DMS114 treated with DMSO at 0.1 percent for 48 hours (cell line): ENCODE measurements at regions not wholly inside any gene's neighbourhood (a gene's known extent, or its start where the extent isn't known, plus 50 kb on each side); places are given as distances from the start of the nearest gene placed in this dataset.
"Not testable (repeated sequence)": the region's sequence is repeated elsewhere in the genome, so short reads cannot be mapped to it uniquely, and the experiment has no call there.

Experiments used
- DNase-seq: peaks from one replicate; lab custom pipeline; 2025; ENCODE audit not compliant: unreplicated experiment; lab: John Stamatoyannopoulos, UW

DNA sequence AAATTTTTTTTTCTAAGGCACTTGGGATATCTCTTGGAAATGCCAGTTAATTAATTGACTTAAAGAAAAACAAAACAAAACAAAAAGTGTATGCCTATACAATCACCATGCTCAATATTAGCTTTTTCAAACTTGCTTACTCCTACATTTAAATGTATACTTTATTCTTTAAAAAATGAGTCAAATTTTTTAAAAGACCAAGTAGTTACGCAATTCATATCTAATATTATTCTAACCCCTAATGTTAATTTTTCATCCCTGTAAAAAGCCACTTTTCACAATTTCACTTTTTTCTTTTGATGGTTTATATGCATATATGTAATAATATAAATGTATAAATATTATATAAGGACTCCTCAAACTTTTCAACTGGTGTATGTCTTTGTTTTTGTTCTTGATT is 211.2 kb downstream of the PRDM9 start:
- no peak for DNase-seq

DNA sequence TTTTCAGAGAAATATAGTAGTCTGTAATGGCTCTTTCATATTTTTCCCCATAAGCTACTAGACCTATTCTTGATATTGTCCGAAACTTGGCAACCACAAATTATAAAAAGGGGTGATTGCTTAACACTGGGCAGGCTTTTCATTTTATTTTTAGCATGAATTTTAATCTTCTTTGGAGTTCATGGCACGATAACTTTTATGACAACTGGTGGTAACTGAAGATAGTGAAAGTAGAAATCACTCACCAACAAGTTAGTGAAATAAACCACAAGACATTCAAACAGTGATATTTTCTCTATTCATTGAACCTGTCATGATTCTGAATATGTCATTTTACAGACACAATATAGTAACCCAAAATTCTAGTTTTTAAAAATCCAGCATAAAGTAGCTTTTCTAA is 213.9 kb downstream of the PRDM9 start:
- no peak for DNase-seq

DNA sequence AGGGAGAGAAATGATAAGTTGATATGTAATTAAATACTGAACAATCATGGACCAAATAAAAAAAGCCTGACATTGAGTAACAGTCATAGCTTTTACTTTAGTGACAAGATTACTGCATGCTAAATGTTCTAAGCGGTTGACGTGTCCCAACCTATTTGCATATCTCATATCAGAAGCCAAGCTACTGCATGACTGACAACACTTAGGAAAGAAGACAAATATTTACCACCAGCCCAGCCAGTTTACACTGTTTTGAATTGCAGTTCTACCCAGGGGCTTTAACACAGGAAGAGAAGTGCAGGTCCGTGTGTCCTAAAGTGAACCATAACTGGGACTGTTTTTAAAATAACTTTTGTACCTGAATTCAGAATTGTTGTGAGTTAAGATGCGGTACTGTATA is 219.9 kb downstream of the PRDM9 start:
- DNase-seq, result no peak

DNA sequence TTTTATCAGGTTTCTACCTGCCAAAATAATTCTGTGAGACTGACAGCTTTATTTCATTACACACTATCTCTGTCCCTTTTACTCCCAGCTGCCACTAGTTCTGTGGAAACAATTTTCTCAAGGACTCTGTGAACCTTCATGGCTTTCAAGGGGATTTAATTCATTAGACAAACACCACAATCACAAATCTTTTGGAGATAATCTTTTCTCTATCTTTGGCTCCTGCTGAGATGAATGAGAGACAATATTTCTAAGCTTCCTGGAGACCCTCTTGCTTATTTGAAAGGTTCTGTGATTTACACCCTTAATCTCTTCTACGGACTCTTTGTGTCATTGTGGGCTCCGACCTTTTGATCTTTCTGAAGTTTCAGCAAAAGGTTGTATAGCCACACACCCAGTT is 222.6 kb downstream of the PRDM9 start:
- DNase-seq, result no peak

DNA sequence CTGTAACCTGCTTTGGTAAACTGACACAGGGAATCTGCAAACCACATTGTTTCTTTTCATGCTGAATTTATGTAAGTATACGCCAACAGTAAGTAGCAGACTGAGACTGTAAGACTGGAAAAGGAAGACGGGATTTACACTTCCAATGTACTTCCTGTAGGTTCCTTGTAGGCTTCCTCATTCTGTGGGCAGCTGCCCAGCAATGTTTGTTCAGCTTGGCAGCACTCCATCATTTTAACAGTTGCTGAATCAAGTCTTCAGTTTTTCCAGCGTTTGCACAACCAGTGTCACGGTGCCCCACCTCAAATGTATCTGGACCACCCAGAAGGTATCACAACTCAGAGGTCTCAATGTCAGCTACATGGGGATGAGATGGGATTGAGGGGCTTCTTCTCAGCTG is 232.6 kb downstream of the PRDM9 start:
- no peak for DNase-seq

DNA sequence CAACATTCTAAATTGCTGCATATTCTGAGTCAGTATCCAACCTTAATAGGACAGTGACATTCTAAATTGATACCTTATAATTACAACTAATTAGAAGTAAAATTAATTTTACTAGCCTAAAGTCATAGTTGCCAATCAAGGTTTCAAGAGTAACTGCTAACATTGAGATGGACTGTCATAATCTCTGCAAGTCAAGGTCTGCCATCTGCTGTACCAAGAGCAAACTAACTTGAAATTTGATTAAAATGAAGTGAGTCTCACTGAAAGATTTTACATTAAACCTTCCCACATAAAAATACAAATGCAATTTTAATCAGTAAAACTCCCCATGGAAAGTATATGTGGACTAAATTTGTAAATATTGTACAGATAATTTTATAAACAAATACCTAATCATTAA is 235.3 kb downstream of the PRDM9 start:
- no peak for DNase-seq

DNA sequence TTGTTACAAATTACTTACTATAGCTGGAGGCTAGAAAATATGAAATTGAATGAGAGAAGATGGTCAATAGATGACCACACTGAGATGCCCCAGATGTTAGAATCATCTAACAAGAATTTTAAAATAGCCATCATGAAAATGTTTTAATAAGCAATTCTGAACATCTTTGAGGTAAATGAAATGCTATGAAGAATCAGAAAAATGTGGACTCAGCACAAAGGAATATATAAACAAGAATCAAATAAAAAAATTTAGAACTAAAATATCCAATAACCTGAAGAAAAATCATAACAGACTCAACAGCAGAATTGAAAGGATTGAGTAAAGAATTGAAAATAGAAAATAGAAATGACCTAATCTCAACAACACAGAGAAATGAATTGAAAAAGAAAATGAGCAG is 248.5 kb downstream of the PRDM9 start:
- DNase-seq, result no peak

DNA sequence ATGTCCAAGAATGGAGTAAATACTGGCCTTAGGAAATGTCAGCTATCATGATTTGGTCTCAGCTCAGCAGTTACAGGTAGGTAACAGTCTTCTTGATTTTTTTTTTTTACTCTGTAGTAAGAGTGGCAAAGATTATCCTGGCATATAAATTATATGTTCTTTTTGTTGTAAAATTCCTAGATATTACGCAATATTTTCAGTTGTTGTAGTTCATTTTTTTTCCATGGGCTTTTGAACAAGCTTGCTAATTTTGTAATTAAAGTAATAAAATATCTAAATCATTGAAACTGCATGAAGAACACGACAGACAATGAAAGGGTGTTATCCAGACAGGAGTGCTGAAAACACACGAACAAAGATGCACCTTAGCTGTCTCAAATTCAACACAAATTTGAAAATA is 249.4 kb downstream of the PRDM9 start:
- DNase-seq, result no peak

DNA sequence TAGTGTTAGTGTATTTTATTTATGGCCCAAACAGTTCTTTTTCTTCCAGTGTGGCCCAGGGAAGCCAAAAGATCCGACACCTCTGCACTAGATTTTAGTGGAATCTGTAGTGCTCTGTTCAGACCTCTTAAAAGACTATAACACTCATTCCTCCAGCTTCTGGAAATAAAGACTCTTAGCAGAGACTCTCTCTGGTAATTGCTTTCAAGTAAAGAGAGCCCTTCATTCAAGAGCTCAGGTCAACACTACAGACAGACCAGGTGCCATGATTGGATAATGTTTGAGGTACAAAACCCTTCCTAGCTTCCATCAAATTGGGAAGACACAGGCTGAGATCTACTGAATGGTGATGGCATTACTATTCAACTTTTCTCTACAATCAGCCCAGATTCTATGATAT is 255.8 kb downstream of the PRDM9 start:
- DNase-seq, result no peak

DNA sequence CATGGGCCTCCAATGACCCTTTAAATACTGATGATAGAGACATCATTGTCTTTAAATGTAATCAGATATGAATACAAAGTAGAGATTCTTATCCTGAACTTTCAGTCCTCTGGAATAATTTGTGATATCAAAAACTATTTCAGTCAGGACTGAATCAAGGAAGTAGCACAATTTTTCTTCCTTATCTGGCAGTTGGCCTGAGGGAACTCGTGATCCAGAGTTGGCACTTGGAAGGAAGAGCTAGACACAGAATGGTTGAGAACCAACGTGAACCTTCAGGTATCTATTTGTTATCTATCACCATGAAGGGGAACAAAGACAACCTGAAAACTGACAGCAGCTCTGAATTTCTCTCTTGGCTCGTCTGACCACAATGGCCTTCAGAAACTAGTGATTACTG is 269.3 kb downstream of the PRDM9 start:
- no peak for DNase-seq

DNA sequence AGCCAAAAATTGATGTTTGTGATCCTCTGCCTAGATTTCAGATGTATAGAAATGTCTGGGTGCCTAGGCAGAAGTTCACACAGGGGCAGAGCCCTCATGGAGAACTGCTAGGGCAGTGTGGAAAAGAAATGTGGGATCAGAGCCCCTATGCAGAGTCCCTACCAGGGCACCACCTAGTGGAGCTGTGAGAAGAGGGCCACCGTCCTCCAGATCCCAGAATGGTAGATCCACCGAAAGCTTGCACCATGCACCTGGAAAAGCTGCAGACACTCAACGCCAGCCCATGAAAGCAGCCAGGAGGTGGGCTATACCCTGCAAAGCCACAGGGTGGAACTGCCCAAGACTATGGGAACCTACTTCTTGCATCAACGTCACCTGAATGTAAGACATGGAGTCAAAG is 292.9 kb downstream of the PRDM9 start:
- not testable (repeated sequence) for DNase-seq

DNA sequence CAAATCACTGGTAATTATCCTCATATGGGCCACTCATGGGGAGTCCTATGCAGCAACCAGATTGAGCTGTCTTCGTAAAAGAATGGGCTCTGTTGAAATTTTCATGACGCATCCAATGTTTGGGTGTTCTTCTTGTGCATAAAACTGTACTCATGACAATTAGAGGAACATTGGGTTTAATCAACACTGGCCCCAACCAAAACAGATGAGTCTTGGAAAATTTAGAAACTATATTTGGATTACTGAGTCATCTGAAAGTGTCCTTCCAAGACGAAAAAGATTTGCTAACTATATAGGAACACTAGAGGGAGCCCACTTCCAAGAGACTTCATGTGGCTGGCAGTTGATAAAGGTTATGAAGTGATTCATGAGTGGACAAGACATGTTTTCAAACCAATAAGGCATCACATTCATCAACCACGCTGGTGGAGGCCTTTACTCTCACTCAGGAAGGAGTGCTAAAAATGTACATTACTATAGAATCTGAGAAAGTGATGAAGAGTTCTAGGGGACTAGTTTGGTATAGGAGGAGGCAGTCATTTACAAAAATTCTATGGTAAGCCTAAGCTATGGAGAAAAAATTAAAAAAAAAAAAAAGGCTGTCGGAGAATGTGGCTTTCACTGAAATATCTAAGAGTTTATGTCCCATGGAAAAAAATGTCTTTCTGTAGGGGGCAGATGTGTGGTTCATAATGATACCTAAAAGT is 313.5 kb downstream of the PRDM9 start:
- DNase-seq, result peak; percentile 52

DNA sequence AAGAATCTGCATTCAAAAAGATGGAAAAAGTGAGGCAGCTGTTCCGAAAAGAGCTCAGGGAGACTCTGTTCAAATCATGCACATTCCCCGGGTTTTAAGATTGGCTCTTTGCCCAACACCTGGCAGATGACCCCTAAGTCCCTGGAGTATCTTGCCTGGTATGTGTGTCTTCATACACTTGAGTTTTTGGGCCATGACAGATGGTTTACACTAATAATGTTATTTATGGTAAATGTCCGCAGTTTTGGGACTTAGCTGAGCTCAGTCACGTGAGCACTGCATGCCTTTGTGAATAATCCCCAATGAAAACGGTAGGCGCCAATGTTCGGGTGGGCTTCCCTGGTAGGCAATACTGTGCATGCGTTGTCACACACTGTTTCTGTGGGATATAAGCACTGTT is 316.1 kb downstream of the PRDM9 start:
- DNase-seq, result no peak

DNA sequence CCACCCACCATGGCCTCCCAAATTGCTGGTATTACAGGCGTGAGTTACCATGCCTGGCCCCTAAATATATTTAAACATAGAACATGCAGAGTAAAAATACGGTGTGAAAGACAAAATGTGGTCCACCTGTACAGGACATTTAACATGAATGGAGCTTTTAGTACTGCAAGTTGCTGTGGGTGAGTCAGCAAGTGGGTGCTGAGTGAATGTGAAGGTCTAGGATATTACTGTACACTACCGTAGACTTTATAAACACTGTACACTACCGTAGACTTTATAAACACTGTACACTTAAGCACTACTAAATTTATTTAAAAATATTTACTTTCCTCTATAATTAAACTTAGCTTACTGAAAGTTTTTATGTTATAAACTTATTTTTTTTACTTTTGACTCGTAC is 317.8 kb downstream of the PRDM9 start:
- DNase-seq, result no peak

DNA sequence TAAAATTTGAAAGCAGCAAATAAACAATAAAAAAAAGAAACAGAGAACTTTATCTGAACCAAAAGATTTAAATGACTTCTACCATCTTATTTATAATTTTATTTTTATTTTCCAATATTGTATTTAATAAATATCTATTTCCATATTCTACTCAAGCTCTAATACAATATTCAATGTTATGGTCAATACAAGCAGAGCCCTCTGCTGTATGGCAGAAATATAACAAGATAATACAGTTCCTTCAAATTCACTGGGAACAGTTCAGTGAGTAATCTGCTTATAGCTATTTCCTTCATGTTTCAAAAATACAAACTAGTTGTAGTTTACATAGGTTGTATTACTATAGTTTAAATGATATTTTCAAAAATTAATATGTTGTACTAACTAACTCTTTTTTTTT is 332.7 kb downstream of the PRDM9 start:
- DNase-seq, result peak; percentile 17

DNA sequence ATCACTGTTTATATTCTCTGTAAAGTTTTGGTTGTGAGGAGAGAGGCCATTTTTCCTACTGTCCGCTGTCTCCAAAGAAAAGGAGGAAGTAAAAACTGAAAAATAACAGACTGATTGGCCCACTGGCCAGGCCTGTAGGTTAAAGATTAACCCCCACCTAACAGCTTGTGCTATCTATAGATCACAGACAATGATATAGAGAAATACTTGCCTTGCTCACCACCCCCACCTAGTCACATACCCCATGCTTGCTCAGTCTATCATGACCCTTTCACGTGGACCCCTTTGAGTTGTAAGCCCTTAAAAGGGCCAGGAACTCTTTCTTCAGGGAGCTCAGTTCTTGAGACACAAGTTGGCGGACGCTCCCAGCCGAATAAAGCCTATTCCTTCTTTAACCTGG is 357.4 kb downstream of the PRDM9 start:
- no peak for DNase-seq

DNA sequence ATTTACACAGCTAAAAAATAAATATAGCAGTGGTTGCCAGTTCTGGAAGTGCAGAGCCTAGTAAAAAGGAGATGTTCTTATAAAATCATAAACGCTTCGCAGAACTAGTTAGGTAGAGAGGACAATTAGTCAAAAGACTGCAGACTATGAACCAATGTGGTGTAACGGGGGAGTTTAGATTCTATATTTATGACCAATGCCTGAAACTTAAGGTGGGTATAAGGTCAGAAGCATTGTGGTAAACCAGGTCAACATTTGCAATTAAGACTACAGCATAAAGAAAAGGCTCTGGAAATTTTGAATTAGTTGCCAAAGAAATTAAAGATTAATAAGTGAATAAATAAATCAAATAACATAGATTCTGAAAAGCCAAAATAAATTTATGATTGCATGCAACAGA is 370.4 kb downstream of the PRDM9 start:
- no peak for DNase-seq

DNA sequence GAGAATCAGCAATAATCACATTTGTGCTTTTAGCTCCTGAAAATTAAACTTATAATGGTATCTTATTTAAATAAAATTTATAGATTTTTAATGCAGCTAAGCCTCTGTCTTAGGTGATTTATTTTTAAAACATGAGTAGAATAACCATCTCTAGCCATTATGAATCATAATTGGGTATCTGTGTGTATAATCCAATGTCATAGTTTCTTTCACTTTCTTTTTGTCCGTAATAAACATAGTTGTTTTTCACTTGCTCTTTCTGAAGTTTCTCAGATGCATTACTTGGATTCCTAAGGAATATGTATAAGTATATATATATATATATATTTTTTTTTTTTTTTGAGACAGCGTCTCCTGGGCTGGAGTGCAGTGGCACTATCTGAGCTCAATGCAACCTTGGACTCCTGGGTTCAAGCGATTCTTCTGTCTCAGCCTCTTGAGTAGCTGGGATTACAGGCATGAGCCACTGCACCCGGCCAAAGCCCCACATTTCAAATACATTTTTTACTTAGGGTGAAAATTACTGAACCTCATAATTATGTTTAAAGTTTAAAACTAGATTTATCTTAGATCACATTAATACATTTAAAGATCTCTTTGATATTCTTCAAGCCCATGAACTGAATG is 377.1 kb downstream of the PRDM9 start:
- no peak for DNase-seq

DNA sequence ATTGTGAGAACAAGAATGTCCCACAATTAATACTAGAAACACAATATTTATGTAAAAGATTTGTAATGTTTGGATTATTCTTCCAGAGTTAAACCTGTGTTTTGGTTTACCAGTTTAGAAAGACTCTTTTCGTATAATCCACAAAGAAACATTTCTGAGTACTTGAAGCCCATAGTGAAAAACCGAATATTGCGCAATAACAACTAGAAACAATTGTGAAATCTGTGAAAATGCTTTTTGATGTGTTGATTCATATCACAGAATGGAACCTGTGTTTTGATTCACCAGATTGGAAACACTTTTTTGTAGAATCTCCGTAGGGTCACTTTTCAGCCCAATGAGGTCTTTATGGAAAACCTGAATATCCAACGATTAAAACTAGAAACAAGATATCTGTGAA is 386.2 kb downstream of the PRDM9 start:
- no peak for DNase-seq

DNA sequence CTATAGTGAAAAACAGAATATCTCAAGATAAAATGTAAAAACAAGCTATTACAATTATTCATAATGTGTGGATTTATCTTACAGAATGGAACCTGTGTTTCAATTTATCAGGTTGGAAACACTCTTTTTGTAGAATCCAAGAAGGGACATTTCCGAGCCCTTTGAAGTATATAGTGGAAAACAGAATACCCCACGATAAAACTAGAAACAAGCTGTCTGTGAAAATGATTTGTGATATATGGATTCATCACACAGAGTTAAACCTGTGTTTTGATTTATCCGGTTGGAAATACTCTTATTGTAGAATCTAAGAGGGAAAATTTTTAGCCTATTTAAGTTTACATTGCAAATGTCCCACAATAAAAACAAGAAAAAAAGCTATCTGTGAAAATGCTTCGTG is 388.2 kb downstream of the PRDM9 start:
- DNase-seq, result no peak

DNA sequence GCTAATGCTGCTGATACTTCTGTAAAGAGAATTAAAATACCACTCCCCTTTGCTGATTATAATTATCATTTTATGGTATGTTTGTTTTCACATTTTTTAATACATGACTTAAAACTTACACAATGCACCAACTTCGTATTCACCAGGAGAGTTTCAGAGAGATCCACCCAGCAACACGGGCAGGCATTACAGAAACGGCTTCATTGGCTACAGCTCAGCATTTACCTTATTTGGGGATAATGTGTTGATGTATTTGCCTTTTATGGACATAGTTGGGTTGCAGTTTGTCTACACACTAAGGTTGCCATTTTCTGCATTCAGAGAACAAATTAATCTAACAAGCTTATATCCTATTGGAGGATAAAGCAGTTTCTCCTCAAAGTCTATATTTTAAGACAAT is 423.6 kb downstream of the PRDM9 start:
- DNase-seq, result no peak

DNA sequence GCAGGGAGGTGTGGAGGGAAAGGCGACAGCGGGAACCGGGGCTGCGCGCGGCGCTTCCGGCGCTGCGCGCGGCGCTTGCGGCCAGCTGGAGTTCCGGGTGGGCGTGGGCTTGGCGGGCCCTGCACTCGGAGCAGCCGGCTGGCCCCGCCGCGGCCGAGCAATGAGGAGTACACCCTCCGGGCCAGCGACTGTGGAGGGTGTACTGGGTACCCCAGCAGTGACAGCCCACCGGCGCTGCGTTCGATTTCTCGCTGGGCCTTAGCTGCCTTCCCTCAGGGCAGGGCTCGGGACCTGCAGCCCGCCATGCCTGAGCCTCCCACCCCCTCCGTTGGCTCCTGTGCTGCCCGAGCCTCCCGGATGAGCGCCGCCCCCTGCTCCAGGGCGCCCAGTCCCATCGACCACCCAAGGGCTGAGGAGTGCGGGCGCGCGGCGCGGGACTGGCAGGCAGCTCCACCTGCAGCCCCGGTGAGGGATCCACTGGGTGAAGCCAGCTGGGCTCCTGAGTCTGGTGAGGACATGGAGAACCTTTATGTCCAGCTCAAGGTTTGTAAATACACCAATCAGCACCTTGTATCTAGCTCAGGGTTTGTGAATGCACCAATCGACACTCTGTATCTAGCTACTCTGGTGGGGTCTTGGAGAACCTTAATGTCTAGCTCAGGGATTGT is 444.0 kb downstream of the PRDM9 start:
- not testable (repeated sequence) for DNase-seq

DNA sequence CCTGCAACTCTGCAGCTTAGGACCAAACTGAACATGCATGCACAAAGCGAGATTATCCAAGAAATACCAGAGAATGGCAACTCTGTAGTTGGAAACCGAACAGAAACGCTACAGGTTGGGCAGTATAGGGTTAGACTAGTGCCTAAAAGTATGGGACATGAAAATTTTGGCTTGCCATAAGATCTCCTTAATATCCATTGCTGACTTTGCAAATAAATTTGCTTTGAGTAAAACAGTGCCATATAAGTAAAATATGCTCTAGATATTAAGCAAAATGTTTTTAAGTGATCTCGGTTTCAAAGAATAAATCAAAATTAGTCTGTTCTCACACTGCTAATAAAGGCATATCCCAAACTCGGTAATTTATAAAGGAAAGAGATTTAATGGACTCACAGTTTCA is 456.0 kb downstream of the PRDM9 start:
- no peak for DNase-seq
